ENCODE measurements at regions not wholly inside any gene's neighbourhood (a gene's known extent, or its start where the extent isn't known, plus 50 kb on each side); places are given as distances from the start of the nearest gene placed in this dataset.

DNA sequence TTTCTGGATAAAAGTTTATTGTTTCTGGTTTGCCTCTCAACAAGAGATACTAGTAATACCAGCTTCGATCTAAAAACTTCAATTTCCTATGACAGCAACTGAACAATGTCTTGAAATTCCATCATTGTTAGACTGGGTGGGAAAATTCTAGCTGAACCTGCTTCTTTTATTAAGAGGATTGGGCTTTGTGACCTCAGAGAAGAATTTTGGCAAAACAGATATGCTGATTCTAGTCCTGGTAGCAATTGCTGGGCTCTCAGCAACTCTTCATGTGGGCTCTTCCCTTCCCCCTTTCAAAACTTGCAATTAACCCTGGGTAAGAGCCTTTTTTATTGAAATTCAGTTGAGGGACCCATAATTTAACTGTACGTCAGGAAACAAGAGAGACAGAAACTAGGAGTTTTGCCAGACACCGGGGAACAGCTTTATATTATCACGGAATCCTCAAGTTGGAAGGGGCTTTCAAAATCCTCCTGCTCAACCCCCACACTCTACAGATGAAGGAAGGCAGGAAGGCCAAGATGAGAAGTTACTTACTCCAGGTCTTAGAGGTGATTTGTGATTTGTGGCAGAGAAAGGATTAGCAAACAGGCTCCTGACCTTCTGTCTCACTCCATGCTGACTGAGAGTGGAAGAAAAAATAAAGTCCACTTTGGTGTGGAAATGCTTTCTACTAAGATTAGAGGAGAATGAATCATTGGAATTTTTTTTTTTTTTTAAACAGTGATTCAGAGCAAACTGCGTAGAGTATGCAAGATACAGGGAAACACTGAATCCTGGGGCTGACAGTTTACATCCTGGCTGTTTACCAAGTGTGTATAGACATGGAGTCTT, 239.0 kb upstream of the ATP2B1 start:
- no peak for DNase-seq

DNA sequence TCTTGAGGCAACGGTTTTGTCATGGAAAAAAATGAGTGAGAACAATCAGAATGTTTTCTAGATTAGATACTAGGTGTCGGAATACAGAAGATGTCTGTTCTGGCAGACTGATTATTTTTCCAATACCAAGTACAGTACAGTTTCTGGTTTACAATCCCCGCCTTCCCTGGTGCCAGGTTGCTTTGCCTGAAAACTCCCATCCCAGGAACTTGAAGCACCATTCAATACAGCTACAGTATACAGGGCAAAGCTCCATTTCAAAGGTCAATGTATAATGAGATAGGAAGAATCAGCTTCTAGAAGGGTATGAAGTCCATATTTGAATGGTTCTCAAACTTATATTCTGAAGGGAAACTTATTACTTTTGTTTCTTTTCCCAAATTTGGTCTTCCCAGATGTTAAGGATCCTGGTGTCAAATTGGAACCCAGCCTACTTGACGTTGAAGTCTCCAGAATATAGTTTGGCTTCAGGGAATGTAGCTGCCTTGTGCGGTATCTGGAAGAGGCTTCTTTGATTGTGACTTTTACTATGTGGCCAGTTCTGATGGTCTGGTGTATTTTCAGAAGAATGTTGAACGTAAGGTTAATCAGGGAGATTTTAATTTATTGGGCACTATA, 238.0 kb upstream of the ATP2B1 start:
- no peak for DNase-seq

DNA sequence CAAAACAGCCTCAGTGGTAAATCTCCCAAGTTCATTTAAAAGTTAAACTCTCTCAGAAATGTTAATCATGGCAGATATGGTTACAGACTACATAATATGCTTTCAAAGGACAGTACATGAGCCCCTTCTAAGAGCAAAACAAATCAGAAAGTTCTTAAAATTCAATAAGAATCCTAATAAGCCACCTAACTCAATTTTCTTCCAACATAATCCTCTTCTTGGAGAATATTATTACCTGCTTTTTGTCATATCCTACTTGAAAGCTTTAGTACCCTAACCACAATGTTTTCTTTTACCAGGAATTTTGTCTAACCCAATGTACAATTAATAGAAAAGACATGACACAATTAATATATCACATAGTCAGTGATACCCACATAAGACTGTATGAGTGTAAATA, 236.5 kb upstream of the ATP2B1 start:
- no peak for DNase-seq

DNA sequence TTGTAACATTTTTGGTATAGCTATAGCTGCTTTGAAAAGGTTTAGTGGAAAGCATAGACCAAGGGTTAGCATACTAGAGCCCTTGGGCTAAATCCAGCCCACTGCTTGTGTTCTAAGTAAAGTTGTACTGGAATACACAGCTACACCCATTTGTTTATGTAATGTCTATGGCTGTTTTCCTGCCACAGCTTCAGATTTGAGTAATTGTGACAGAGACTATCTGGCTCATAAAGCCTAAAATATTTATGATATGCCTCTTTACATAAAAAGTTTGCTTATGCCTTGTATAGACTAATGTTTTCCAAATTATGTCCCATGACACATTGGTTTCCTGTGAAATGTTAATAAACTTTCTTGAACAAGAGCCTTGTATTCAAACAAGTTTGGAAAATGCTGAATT, 234.8 kb upstream of the ATP2B1 start:
- DNase-seq: no peak

DNA sequence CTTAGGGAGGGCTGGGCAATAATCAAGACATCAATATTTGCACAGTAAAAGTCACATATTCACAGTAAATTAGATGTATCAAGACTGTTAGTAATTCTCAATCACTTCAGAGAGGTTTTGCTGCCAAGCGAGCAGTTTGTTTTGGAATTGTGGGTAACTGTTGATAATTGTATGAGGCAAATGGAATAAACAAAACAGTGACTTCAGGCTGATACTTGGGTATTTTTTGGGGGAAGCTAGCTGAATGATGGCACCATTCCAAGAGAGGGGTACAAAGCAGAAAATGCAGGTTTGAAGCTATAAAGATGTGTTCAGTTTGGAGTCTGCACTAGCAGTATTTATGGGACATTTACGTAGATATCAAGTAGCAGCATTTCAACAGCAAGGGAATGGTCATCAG, 232.8 kb upstream of the ATP2B1 start:
- no peak for DNase-seq

DNA sequence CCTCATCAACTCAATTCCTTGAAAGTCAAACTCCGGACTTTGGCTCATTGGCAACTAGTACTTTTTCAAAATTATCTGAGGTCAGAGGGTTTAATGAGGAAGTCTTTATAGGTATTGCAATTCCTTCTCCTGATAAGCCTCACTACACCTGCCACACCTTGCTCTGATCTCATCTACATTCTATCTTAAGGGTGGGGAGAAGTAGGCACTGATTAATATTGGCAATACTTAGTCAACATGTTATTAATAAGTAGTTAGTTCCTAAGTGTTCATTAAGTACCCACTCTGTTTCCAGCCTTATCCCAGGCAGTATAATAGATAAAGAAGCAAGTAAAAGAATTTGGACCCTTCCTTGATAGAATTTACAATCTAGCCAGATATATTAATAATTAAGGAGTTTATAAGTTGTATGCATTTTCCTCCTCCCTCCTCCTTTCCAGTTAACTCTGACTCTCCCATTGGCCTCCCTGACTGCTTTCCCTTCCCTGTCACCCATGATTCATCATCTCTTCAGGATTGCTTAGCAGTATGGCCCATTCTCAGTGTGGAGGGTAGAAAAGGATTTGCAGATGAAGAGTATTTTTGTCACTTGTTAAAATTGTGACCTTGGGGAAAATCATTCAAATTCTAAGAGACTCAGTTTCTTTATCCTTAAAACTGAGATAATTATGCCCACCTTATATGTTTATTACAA, 231.0 kb upstream of the ATP2B1 start:
- DNase-seq: no peak

DNA sequence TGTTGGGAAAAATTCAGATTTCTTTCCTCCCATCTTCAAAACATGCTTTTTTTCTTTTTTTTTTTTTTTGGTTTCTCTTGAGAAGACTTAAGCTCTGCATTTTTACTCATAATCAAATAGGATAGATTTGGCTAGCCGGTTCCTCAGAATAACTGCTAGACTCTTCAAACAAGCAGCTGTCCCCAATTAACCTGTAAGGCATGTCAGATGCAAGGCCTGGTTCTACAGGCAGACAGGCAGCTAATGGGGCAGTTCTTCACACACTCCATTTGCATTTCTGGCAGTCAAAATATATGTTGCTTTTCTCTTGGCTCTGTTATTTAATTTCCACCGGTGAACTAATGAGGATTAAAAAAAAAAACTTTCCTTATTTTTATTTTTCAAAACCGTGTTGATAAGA, 228.0 kb upstream of the ATP2B1 start:
- DNase-seq: no peak

DNA sequence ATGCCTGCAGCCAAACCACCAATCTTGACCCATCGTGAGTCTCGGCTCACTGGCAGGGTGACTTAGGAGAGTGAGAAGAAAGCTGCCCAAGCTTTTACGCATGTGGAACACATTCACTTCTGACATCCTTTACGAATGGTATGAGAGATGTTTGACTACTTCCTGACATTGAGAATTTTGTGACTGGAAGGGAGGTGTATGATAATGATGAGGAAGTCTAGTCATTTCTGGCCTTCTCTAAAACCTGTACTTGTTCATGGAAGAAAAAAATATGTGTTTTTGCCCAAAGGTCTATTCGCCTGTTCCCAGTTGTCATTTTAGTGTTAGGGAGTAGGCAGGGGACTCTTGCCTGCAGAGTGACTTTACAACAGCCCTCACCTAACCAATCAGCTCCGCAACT, 227.2 kb upstream of the ATP2B1 start:
- DNase-seq: no peak

DNA sequence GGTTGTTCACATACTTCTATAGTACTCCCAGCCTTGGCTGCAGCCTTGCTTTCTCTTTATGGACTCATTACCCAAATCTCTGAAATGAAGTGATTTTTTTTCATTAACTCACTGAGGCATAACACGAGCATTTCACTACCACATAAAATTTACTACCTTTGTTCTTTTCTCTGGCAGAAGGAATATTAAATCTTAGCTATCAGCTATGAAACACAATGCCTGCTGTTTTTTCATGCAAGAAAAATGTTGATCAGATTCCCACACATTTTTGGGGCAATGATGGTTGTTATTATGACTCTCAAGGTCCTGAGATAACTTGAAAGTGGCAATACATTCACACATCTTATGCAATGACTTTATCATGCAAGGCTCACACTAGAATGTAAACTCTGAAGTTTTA, 225.3 kb upstream of the ATP2B1 start:
- no peak for DNase-seq

DNA sequence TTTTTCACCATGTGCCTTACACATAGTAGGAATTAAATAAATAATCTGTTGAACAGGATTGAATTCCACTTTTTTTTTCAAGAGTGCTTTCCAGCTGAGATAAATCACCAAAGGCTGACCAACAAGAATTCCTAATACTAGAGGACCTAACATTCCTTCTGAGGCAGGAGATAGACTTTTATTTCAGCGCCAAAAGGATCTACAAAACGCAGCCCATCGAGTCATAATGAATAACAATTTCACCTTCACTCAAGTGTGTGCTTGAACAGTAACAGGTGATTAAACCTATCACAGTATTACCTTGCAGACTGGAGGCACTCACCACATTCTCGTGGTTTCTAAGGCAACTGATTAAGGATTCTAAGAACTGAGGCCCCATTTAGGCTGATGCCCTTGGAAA, 224.3 kb upstream of the ATP2B1 start:
- DNase-seq: no peak

DNA sequence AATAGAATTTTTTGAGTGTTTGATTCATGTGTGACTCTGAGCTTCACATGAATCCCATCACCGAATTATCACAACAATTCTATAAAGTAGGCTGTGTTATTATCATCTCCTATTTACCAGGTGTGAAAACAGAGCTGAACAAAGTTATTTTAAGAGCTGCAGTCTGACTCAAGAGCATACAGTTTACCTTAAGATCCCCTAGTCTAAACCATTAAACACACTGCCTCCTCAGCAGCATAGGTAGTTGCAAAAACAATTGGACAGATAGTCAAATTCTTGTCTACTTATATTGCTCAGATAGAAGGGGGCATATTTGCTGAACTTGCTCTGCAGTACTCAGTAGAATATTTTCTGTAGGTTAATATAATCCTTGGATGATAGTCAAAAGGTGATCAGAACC, 219.8 kb upstream of the ATP2B1 start:
- no peak for DNase-seq

DNA sequence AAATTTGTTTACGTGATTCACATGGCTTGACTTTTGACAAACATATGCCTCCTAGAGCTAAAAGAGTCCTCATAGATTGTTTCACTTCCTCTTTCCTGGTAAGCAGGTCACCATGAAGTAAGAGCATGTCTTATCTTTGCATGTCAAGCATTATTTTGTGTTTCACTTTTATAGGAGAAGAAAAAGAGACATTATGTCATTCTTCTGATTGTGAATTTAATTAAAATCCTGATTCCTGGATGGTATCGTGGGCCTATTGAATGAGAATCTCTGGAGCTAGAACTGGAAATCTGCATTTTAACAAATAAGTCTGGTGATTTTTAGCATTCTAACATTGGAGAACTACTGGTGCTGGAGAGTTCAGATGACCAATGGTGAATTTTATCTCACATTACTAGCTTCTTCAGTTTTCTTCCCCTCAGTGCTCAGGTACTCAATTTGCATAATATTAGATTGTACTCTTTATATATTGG, 218.6 kb upstream of the ATP2B1 start:
- no peak for DNase-seq

DNA sequence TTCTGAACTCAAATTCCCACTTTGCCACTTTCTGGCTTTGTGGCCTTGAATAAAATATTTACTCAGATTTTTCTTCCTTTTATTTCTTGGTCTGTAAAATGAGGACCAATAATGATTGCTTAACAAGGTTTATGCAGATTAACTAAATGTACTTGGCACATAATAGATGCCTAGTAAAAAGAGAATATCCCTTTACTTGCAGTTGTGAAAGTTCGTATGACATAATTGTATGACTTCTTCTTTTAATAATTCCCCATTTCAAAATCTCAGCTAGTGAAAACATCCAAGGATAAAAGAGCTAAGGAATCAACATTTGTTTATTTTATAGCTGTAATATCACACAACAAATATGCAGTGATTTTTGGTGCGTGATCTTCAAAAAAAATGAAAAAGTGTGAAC, 215.6 kb upstream of the ATP2B1 start:
- no peak for DNase-seq

DNA sequence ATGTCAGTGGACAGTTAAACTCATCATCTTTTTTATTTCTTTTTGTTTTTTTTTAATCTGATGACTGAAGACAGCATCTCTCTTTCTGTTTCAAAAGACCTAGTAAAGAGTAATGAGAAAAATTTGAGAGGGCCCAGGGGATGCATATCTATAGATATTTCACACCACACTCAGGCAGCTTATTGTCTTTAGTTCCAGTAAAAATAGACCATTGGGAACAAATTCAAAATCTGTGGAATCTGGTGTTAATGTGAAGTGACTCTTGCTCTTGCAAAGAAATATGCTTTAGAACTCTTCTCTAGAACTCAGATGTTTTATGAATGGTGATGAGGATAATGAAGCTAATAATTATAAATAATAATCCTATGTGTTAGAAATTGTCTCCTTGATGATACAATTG, 214.5 kb upstream of the ATP2B1 start:
- DNase-seq: no peak

DNA sequence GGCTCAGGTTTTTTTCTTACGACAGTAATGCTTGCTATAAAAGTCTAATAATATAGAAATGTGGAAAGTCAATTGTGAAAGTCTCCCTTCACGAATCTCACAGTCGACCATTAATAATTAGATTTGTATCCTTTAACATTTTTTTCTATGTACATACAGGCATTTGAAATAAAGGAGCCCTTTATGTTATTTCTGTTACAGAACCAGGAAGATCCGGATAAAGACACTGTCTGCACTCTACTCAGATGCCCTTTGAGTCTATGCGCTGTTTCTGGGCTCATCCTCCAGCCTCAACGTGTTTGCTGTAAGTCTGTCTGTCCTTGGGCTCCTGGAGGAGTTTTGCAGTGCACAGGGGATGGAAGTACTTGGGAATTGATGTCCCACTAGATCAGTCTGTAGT, 212.2 kb upstream of the ATP2B1 start:
- DNase-seq: no peak

DNA sequence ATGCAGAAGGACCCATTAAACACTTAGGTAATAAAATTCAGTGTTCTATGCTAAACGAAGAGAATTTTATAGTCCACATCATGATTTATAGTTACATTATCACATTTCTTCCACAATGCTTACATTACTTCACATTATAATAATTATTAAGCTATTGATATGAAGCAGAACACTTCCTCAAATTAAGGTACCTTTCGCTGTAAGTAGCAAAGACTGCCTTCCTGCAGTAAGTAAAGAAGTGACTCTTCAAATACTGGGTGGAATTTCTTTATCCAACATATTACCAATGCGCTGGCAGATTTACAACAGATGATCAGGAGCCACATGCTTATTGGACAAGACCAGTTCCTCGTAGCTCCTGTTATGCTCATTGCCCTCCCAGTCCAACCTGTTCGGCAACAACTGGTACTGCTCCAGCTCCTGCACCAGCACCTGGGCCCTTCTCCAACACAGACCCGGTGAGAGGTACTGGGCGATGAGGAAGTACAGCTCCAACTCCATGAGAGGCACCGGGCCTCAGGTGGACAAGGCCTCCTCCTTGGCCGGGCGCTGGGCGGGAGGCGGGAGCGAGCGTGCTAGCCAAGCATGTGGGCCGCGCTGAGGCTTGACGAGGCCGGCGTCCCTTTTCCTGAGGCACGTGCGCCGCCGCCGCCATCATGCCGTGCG, 210.7 kb upstream of the ATP2B1 start:
- no peak for DNase-seq

DNA sequence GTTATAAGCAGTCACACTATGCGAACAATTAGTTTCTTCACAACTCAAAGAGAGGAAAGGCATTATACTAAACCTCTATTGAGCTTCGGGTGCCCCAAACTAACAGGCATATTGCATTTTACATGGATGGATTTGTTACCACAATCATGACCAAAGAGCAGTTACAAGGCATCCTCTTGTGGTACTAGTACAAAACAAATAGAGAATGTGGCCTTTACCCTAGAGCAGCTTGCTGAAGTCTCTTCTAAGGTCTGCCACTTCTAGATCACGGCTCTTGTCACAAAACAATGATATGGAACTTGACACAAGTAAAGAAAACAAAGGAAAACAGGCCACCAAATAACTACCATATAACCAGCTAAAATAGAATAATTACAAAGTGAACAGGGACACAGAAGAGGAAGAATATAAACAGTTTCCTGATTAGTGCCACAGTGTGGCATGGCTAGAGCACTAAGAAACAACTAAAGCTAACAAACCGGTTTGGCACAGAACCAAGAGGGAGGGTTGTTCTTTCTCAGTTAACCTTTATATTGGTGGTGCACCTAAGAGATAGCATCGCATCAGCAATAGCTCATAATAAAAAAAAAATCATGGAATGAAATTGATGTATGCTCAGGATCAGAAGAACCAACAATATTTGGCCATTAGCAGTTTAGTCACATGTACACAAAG, 209.7 kb upstream of the ATP2B1 start:
- no peak for DNase-seq

DNA sequence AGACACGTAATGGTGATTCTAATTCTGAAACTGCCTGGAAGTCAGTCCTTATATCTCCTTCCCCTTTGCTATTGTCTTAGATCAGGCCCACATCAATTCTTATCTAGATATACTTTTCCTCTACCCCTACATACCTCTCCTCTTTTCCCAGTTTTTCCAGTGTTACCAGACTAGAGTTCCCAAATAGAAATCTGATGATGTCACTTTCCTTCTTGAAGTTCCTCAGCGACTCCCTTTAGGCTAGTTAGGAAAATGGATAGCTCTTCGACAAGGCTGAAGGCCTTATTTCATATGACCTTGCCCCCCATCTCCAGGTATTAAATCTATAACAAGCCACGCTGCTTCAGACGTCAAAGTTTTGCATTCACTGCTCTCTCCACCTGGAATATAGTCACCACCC, 201.1 kb upstream of the ATP2B1 start:
- DNase-seq: no peak

DNA sequence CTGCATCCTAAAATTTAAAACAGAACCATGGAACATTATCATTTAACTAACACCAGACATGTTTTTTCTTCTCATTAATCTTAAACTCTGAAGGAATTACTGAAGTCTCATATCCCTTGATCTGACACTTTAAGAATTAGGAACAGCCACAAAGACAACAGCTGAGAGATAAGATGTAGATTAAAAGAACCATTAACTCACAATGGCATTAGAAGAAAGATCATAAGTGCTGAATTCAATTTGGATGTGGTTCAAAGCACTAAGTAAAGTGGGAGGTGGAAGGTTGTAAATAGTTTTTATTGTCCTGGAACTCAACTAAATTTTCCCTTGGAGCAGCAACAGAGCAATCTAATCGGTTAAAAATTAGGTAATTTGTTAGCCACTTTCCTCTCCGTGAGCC, 199.0 kb upstream of the ATP2B1 start:
- DNase-seq: no peak

DNA sequence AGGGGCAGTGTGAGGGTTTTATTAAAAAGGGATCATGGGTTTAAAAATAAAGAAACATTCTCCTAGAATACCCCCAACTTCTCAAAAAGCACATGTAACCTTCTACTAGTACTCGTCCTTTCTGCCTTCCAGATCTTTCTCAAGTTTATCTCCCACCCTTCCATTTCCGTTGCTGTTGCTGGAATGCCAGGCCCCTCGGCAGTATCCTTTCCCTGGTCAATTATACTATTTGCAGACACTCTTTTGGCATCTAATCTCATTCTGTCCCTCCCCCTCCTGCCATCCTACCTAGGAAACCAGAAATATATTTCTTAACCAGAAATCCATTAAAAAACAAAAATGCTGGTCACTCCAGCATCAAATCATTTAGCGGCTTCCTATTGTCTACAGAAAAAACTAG, 198.2 kb upstream of the ATP2B1 start:
- DNase-seq: no peak

DNA sequence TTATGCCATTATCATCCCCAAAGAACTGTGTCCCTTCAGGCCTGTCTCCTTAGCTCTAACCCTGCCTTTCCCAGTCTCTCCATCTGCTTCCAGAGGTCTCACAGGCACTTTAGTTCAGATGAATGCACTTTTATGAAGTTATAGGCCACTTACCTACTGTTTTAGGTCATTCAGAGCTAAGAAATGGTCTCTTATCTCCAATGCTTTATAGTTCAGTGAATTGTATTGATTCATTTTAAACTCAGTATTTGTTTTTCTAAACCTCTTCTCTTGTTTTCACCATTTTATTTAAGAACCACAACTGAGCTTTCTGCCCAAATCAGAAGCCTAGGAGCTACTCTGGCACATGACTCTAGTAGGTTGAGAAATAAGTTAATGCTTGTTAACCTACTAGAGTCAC, 197.5 kb upstream of the ATP2B1 start:
- DNase-seq: no peak

DNA sequence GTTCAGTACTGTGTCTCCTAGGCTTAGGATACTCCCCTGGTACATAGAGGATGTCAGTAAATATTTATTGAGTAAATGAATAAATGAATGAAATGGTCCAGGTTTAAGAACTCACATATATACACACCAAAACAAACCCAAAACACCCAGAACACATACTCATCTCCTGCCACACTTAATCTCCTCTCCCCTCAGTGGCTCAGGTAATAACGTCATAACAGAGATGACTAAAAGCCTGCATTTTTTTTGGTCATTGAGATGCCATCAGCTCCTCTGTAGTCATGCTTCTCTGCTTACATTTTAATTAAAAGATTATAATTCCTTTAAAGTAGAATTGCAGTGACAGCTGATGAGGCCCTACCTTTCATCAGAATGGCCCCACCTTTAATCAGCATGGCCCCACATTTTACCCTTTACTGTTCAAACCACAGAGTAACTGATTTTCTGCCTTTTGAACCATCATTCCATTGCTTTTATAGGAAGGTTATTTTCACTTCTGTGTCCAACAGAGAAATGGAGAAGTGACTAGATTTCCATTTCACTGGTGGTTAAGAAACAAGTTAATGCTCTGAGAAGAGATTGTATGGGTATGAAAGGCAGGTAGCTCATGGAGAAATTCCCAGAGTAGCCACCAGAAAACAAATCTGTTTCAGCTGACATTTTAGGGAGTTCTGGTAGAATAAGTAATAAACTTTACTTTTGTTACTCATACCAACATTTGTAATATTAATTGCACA, 193.4 kb upstream of the ATP2B1 start:
- DNase-seq: no peak
